IMR-90 (cell line): ENCODE measurements at regions not wholly inside any gene's neighbourhood (a gene's known extent, or its start where the extent isn't known, plus 50 kb on each side); places are given as distances from the start of the nearest gene placed in this dataset.

Experiments used
- ATAC-seq: fragments of 200-7000 bp; cut with Tn5 transposase; 2 replicates; pipeline ENCODE4 v1.9.1; 2020; ENCODE audit warnings: low read depth, mild to moderate bottlenecking, moderate library complexity
- BruUV-seq: library from RNA; stranded (reverse); fragments of 400-500 nt; replicated peaks from 2 replicates; lab custom pipeline; 2021; lab: Mats Ljungman, UMichigan
- CTCF ChIA-PET: fragments of 300-600 bp; formaldehyde crosslinking; extraction: SDS; loops from one replicate; lab custom pipeline; 2021; ENCODE audit warnings: antibody characterized with exemption; lab: Yijun Ruan, JAX
- POLR2A ChIA-PET: fragments of 300-600 bp; sonication (Branson Sonifier 250); formaldehyde crosslinking; loops from one replicate; lab custom pipeline; 2022; ENCODE audit warnings: antibody characterized with exemption; ENCODE audit not compliant: unreplicated experiment; lab: Charles Lee
- DNase-seq: peaks from one replicate; pipeline ENCODE4 v3.0.0; 2013
- H2AFZ ChIP-seq: replicated peaks from 2 replicates; pipeline ENCODE3; 2013; ENCODE audit warnings: low read length, mild to moderate bottlenecking; ENCODE audit not compliant: poor library complexity
- H2AK5ac ChIP-seq: 2 replicates; pipeline ENCODE4 v1.6.1; 2013; ENCODE audit warnings: low read depth, low read length, inconsistent platforms
- H2AK9ac ChIP-seq: replicated peaks from 2 replicates; pipeline ENCODE3; 2013; ENCODE audit warnings: mild to moderate bottlenecking, low read depth, low read length, moderate library complexity; ENCODE audit not compliant: poor library complexity
- H2BK120ac ChIP-seq: 2 replicates; pipeline ENCODE4 v1.6.1; 2013; ENCODE audit warnings: low read depth, low read length, inconsistent platforms
- H2BK15ac ChIP-seq: 3 replicates; pipeline ENCODE4 v1.6.1; 2013; ENCODE audit warnings: low read depth, low read length, inconsistent platforms
- H2BK20ac ChIP-seq: 2 replicates; pipeline ENCODE4 v1.6.1; 2013; ENCODE audit warnings: low read depth, mild to moderate bottlenecking, inconsistent platforms, low read length, moderate library complexity
- H2BK5ac ChIP-seq: 2 replicates; pipeline ENCODE4 v1.6.1; 2013; ENCODE audit warnings: mild to moderate bottlenecking, low read depth, low read length, inconsistent platforms; ENCODE audit not compliant: poor library complexity, severe bottlenecking
- H3K14ac ChIP-seq: replicated peaks from 2 replicates; pipeline ENCODE4 v1.6.1; 2013; ENCODE audit warnings: low read depth, low read length, inconsistent platforms
- H3K18ac ChIP-seq: 2 replicates; pipeline ENCODE4 v1.6.1; 2013; ENCODE audit warnings: low read depth, low read length, control low read depth
- H3K23ac ChIP-seq: 2 replicates; pipeline ENCODE4 v1.6.1; 2013; ENCODE audit warnings: low read depth, low read length, inconsistent platforms
- H3K27ac ChIP-seq: 2 replicates; pipeline ENCODE4 v1.5.1; 2013; ENCODE audit warnings: mild to moderate bottlenecking, control low read depth, low read length; ENCODE audit not compliant: insufficient read depth
- H3K27me3 ChIP-seq: 2 replicates; pipeline ENCODE4 v1.6.1; 2013; ENCODE audit warnings: low read length; ENCODE audit not compliant: control insufficient read depth, insufficient read depth
- H3K36me3 ChIP-seq: 2 replicates; pipeline ENCODE4 v1.6.1; 2013; ENCODE audit warnings: low read length, mixed read lengths; ENCODE audit not compliant: control insufficient read depth, insufficient read depth
- H3K4ac ChIP-seq: 2 replicates; pipeline ENCODE4 v1.6.1; 2013; ENCODE audit warnings: low read depth, low read length, inconsistent platforms
- H3K4me1 ChIP-seq: 2 replicates; pipeline ENCODE4 v1.6.1; 2013; ENCODE audit warnings: low read length, mixed read lengths; ENCODE audit not compliant: control insufficient read depth, insufficient read depth
- H3K4me2 ChIP-seq: 2 replicates; pipeline ENCODE4 v1.6.1; 2013; ENCODE audit warnings: low read depth, mild to moderate bottlenecking, control low read depth, low read length, moderate library complexity
- H3K4me3 ChIP-seq: 2 replicates; pipeline ENCODE4 v1.5.1; 2013; ENCODE audit warnings: low read depth, mild to moderate bottlenecking, control low read depth, low read length, moderate library complexity; ENCODE audit not compliant: insufficient read depth
- H3K56ac ChIP-seq: 2 replicates; pipeline ENCODE4 v1.6.1; 2013; ENCODE audit warnings: low read length, inconsistent platforms; ENCODE audit not compliant: insufficient read depth; ENCODE audit errors: extremely low read depth
- H3K79me1 ChIP-seq, 2 experiments: 2 replicates each; pipeline ENCODE4 v1.6.1; 2013; ENCODE audit warnings: low read length in 2 of 2, inconsistent platforms in 1 of 2, low read depth in 1 of 2
- H3K9ac ChIP-seq: 2 replicates; pipeline ENCODE4 v1.6.1; 2013; ENCODE audit warnings: low read depth, low read length, control low read depth
- H3K9me1 ChIP-seq: 2 replicates; pipeline ENCODE4 v1.6.1; 2013; ENCODE audit warnings: low read length, inconsistent platforms; ENCODE audit not compliant: insufficient read depth
- H3K9me3 ChIP-seq: 2 replicates; pipeline ENCODE4 v1.6.1; 2013; ENCODE audit warnings: low read length; ENCODE audit not compliant: control insufficient read depth, insufficient read depth
- H4K20me1 ChIP-seq: 2 replicates; pipeline ENCODE4 v1.6.1; 2013; ENCODE audit warnings: low read length, inconsistent platforms; ENCODE audit not compliant: insufficient read depth
- H4K5ac ChIP-seq: 2 replicates; pipeline ENCODE4 v1.6.1; 2013; ENCODE audit warnings: mild to moderate bottlenecking, low read depth, low read length, control low read depth
- H4K8ac ChIP-seq, 2 experiments: 2 replicates each; pipeline ENCODE4 v1.6.1; 2013; ENCODE audit warnings: low read depth in 2 of 2, low read length in 2 of 2, control low read depth in 1 of 2, inconsistent platforms in 1 of 2
- H4K91ac ChIP-seq: 2 replicates; pipeline ENCODE4 v1.6.1; 2013; ENCODE audit warnings: low read depth, low read length, inconsistent platforms; ENCODE audit not compliant: insufficient read depth
- CEBPB ChIP-seq: IDR thresholded peaks from 2 replicates; pipeline ENCODE4 v1.6.1; 2012; ENCODE audit warnings: low read depth, low read length, improper control_type of control experiment
- MAZ ChIP-seq: IDR thresholded peaks from 2 replicates; pipeline ENCODE4 v1.6.1; 2012; ENCODE audit warnings: low read depth, mild to moderate bottlenecking, low read length, improper control_type of control experiment, moderate library complexity, borderline replicate concordance
- POLR2A ChIP-seq: IDR thresholded peaks from 2 replicates; pipeline ENCODE4 v1.6.1; 2012; ENCODE audit warnings: mild to moderate bottlenecking, low read depth, low read length
- SMC3 ChIP-seq: fragments of 150-350 bp; IDR thresholded peaks from 2 replicates; pipeline ENCODE4 v1.6.1; 2016; ENCODE audit warnings: low read depth, mild to moderate bottlenecking, antibody characterized with exemption, low read length, moderate library complexity
- WGBS, 2 experiments: methylation state at CpG; one replicate each; pipeline versions ENCODE4 v1.1.5 to v1.1.7; 2013; ENCODE audit warnings: missing lambda C conversion rate in 2 of 2; ENCODE audit not compliant: insufficient read length in 1 of 2; ENCODE audit errors: extremely low coverage in 2 of 2; 5-methylcytosine and 5-hydroxymethylcytosine counted together
- dilution Hi-C: fragments of 300-500 bp; cut with HindIII; formaldehyde crosslinking; loops from one replicate; pipeline ENCODE4 v1.14.3; 2018; ENCODE audit warnings: low sequenced_read_pairs; ENCODE audit not compliant: unreplicated experiment
- in situ Hi-C: fragments of 300-500 bp; cut with MboI; formaldehyde crosslinking; loops from 3 replicates; pipeline ENCODE4 v1.14.3; 2019; ENCODE audit warnings: low sequenced_read_pairs, inconsistent platforms, mixed read lengths
- intact Hi-C: fragments of 100-400 bp; cut with micrococcal nuclease; formaldehyde crosslinking; loops from 2 replicates; pipeline ENCODE4 v1.10.0; 2022
- TF ChIP-seq, protein P1 (sequence below): conservative IDR thresholded peaks from 2 replicates; pipeline ENCODE4 v1.5.1; 2012; ENCODE audit warnings: mild to moderate bottlenecking, low read depth, low read length, improper control_type of control experiment

DNA sequence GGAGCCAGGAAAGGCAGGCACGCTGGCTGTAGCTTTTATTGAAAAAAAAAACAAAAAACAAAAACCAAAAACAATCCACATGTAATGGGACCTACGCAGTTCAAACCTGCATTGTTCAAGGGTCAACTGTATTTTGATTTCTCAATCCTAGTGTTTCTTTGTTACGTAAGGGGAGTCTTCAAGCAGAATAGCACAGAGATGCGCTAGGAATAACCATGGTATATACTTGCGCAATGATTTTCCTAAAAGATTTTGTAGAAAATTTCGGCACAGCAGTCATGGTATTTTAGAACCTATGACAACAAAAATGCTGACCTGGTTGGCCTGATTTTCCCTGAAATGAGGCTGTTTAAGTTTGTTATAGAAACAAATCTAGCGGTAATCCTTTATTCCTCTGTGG, 1110.5 kb upstream of the WWC1 start:
- dilution Hi-C loops (no loop called here), in situ Hi-C loops (no loop called here), intact Hi-C loops (no loop called here)
- no peak overlapping the region for H3K9ac ChIP-seq
- no peak overlapping the region for H3K27ac ChIP-seq
- H3K18ac ChIP-seq: no peak overlapping the region
- H2AFZ ChIP-seq: no peak overlapping the region
- BruUV-seq: no TSS peak
- H3K79me1 ChIP-seq: no peaks in the 10 kb centered on the region
- no peak overlapping the region for H3K4me2 ChIP-seq
- POLR2A ChIA-PET: no interaction called here
- H2BK15ac ChIP-seq: no peak overlapping the region
- H3K9me1 ChIP-seq: no peaks in the 10 kb centered on the region
- no peak overlapping the region for H3K23ac ChIP-seq
- H4K8ac ChIP-seq: no peak overlapping the region
- H2AK9ac ChIP-seq: no peak overlapping the region
- no peak for ATAC-seq
- H3K4me3 ChIP-seq: no peak overlapping the region
- DNase-seq: no peak
- no peaks in the 10 kb centered on the region for H3K4me1 ChIP-seq
- no peak overlapping the region for H2BK20ac ChIP-seq
- no peak overlapping the region for H2BK120ac ChIP-seq
- H2BK5ac ChIP-seq: no peak overlapping the region
- TF ChIP-seq MAZ: no peak
- TF ChIP-seq POLR2A: no peak
- TF ChIP-seq, protein P1, sequence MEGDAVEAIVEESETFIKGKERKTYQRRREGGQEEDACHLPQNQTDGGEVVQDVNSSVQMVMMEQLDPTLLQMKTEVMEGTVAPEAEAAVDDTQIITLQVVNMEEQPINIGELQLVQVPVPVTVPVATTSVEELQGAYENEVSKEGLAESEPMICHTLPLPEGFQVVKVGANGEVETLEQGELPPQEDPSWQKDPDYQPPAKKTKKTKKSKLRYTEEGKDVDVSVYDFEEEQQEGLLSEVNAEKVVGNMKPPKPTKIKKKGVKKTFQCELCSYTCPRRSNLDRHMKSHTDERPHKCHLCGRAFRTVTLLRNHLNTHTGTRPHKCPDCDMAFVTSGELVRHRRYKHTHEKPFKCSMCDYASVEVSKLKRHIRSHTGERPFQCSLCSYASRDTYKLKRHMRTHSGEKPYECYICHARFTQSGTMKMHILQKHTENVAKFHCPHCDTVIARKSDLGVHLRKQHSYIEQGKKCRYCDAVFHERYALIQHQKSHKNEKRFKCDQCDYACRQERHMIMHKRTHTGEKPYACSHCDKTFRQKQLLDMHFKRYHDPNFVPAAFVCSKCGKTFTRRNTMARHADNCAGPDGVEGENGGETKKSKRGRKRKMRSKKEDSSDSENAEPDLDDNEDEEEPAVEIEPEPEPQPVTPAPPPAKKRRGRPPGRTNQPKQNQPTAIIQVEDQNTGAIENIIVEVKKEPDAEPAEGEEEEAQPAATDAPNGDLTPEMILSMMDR: no peak
- TF ChIP-seq CEBPB: peak; percentile 47; the same call in 1 of the 2 replicates
- TF ChIP-seq SMC3: no peak
- no peaks in the 10 kb centered on the region for H3K36me3 ChIP-seq
- no peak overlapping the region for H3K56ac ChIP-seq
- no peaks in the 10 kb centered on the region for H4K20me1 ChIP-seq
- no peak overlapping the region for H4K5ac ChIP-seq
- H4K91ac ChIP-seq: no peak overlapping the region
- WGBS, 2 experiments: no CpG with 5 or more reads among the region's 7 CpGs
- 0 out of 2 replicates have a peak, but pooled peaks cover 2% of the 10 kb centered on the region for H3K9me3 ChIP-seq
- H3K14ac ChIP-seq: no peak overlapping the region
- no peak overlapping the region for H2AK5ac ChIP-seq
- no peak overlapping the region for H3K4ac ChIP-seq
- no peaks in the 10 kb centered on the region for H3K27me3 ChIP-seq
- CTCF ChIA-PET: interaction anchor here (0.6 kb wide), 1 partner anchor 1559 kb away, joined by 3 read pairs; no protein-coding TSS in a partner anchor
